LNCAP (cell line): ENCODE measurements at regions not wholly inside any gene's neighbourhood (a gene's known extent, or its start where the extent isn't known, plus 50 kb on each side); places are given as distances from the start of the nearest gene placed in this dataset.

Experiments used
- TF ChIP-seq, protein P1 (sequence below): fragments of 450-650 bp; IDR thresholded peaks from 2 replicates; pipeline ENCODE4 v1.5.1; 2017; ENCODE audit warnings: mild to moderate bottlenecking

DNA sequence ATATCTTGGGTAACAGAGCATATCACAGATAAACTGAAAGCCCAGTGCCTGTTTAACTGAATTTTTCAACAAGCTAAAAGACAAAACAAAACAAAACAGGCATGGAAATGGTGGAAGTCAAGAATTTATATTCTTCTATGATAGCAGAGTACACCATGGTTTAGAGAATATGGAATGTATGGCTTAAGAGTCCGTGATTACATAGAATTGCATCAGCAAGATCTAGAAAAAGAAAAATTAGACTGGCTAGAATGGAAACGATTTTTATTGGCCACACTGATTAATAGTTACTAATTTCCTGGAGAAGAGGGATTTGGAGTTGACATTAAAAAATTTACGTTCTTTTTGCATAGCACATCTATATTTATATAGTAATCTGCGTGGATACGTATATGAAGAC lies 435.2 kb upstream of the DPPA4 start:
- TF ChIP-seq, protein P1, sequence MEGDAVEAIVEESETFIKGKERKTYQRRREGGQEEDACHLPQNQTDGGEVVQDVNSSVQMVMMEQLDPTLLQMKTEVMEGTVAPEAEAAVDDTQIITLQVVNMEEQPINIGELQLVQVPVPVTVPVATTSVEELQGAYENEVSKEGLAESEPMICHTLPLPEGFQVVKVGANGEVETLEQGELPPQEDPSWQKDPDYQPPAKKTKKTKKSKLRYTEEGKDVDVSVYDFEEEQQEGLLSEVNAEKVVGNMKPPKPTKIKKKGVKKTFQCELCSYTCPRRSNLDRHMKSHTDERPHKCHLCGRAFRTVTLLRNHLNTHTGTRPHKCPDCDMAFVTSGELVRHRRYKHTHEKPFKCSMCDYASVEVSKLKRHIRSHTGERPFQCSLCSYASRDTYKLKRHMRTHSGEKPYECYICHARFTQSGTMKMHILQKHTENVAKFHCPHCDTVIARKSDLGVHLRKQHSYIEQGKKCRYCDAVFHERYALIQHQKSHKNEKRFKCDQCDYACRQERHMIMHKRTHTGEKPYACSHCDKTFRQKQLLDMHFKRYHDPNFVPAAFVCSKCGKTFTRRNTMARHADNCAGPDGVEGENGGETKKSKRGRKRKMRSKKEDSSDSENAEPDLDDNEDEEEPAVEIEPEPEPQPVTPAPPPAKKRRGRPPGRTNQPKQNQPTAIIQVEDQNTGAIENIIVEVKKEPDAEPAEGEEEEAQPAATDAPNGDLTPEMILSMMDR, result no peak

DNA sequence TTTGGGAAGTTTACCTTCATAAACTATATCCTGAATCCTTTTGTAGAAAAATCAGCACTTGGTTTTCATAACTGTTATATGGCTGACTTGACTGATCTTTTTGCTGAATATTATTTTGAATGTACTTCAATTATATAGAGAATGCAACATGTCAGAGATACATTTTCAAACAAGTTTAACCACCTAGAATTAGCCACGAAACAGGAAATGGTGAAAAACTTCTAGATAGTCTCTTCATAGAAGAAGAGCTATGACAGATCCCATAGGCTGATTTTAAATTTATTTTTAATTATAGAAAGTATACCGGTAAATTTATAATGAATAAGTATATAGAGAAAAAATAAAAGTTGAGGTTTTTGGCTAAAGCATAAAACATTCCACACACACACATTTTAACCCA lies 436.8 kb upstream of the DPPA4 start:
- TF ChIP-seq, protein P1, result no peak

GRCh38 chr3:109784285-109784684 lies 446.9 kb upstream of the DPPA4 start:
- TF ChIP-seq, protein P1, result no peak

DNA sequence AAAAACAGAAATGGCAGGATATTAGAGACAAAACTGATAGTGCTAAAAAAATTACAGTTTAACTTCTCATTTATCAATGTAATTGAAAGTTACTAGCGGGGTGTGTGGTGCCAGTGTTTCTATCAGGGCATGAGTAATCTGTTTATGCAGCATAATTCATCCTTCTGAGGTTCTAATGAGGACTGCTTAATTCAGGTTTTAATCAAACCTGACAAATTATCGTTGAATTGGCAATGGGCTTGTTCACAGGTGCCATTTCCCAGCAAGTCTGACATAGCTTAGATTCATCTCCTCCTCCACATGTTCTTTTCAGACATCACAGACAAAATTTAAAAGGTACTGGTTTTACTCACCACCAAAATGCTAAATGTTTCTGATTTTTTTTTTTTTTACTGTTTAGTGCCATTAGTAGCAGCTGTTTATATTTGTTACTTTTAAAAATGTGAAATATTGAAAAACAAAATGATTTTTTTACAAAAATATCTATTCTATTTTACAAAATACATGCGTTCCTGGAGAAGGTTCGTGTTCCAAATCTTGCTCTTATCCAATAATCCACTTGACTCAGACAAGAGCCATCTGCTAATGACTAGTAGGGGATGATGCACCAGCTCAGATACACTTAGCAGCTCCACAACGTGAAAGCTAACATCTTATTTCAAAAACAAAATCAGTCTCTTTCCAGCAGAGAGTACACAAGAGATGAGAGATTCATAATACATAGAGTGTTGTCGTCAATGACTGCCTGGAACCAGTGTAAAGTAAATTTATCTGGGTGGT lies 447.7 kb upstream of the DPPA4 start:
- TF ChIP-seq, protein P1, result no peak

DNA sequence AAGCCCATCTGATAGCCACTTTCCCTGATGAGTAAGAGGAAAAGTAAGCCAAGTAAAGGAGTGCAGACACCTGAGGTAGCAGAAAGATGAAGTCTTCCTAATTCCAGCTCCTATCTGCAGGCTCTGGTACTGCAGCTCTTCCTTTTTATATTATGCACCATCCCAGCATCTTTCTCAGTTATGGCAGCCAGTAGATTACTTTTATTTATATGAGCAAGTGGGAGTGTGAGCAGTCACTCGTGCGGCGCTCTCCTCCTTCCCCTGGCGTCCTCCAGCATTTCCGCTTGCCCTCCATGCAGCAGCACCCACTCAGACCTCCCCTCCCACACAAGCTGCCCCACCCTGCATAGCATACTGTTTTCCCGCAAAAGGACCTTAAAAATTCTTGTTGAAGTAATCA lies 465.9 kb upstream of the DPPA4 start:
- TF ChIP-seq, protein P1, result no peak

DNA sequence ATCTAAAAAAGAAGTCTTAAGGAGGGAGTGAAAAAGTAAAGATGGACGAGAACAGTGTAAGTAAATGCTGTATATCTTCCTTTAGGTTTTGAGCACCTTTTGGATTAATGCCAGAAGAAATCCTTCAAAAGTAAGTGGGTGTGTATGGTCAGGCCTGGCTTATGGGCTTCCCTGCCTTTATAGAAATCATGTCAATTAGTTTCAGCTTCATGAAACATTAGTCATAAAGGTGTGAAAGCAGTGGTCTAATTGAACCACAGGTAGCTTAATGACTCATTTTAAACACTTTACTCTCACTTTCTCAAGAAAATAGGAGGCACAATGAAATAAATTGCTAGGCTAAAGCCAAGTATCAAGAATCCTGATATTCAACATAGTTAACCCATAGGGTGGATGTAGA lies 467.4 kb upstream of the DPPA4 start:
- TF ChIP-seq, protein P1, result no peak

DNA sequence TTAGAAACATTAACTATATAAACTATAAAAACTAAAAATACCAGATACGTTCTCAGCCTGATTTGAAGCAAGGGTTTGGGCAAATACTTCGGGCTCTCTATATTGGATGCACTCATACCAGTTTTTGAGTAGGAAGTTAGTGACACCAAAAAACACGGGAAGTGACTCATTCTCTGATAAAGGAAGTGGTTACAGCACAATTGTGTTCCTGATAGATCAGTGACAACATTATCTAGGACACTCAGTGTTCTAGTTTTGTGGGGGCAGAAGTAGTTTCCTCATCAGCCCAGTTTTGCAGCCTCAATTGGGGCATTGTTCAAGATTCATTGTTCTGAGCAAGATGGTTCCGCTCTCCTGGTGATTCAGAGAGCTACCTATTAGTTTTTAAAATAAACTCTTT lies 469.6 kb upstream of the DPPA4 start:
- TF ChIP-seq, protein P1, result no peak

DNA sequence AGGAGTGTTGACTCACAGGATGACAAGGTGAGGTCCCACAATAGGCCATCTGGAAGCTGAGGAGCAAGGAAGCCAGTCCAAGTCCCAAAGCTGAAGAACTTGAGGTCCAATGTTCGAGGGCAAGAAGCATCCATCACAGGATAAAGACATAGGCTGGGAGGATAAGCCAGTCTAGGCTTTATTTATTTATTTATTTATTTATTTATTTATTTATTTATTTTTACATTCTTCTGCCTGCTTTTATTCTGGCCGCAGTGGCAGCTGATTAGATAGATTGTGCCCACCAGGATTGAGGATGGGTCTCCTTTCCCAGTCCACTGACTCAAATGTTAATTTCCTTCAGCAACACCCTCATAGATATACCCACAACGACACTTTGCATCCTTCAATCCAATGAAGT lies 472.2 kb upstream of the DPPA4 start:
- TF ChIP-seq, protein P1, result no peak
